Activated naive CD8-positive, alpha-beta T cell (primary cell): ENCODE measurements at regions not wholly inside any gene's neighbourhood (a gene's known extent, or its start where the extent isn't known, plus 50 kb on each side); places are given as distances from the start of the nearest gene placed in this dataset.

Source experiments
- H3K27ac Mint-ChIP-seq: one replicate; pipeline ENCODE4 v1.8.0; 2021; ENCODE audit warnings: mixed read lengths
- H3K27me3 Mint-ChIP-seq: one replicate; pipeline ENCODE4 v1.8.0; 2021; ENCODE audit warnings: mixed read lengths
- H3K36me3 Mint-ChIP-seq: one replicate; pipeline ENCODE4 v1.8.0; 2021; ENCODE audit warnings: mixed read lengths
- H3K4me1 Mint-ChIP-seq: one replicate; pipeline ENCODE4 v1.8.0; 2021; ENCODE audit warnings: low read depth, mixed read lengths
- H3K4me3 Mint-ChIP-seq: one replicate; pipeline ENCODE4 v1.8.0; 2021; ENCODE audit warnings: mild to moderate bottlenecking, mixed read lengths
- H3K9me3 Mint-ChIP-seq: one replicate; pipeline ENCODE4 v1.8.0; 2021; ENCODE audit warnings: low read depth, mixed read lengths

DNA sequence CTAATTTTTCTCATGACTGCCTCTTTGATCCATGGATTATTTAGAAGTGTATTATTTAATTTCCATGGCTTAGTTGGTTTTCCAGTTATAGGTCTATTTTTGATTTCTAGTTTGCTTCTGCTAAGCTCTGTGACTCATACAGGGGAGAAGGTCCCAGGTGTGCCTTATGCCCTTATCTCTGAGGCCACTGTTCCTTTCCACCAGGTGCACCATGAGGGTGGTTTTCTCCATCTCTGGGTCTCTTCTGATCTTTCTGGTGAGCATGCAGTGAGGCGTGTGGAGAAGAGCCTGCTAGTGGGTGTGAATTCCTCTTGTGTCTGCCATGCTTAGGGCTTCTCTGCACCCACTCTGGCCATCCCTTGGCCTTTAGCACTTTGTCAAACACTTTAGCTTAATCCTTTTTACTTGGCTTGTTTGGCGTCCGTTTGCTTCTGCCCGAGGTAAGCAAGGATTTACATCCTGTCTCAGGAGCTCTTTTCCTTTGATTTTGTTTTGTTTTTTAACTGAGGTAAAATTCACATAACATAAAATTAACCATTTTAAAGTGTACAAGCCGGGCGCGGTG lies 129.8 kb upstream of the ARL4C start:
- Mint-ChIP-seq H3K9me3 (no peaks in the 10 kb centered on the region), H3K4me1 (no peaks in the 10 kb centered on the region), H3K36me3 (no peaks in the 10 kb centered on the region), H3K27ac (no peak overlapping the region), H3K4me3 (no peak overlapping the region), H3K27me3 (peaks cover 4% of the 10 kb centered on the region)

DNA sequence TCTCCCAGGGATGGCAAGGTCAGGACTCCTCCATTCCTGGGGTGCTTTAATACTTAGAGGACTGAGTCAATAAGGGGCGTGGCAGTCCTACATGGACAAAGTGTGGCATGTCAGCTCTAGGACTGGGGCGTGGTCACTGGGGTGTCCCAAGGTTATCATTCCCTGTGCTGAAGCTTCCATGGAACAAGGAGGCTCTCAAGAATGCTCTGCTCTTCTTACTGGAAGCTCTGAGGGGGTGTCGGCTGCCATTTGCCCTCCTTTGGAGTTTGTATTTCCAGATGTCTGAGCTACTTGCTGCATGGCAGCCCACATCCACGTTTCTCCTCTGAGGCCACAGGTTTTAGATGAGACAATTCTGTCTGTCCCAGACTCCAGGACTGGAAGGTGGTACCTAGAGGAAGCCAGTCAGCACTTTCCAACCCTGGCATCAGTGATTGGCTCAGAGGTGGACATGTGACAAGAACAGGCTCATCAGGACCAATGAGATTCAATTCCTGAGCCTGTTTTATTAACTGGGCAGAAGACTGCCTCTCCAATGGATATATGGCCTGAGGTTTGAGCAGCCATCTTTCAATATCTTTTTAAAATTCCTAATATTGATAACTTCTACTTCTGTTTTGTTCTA lies 128.9 kb upstream of the ARL4C start:
- Mint-ChIP-seq H3K9me3 (no peaks in the 10 kb centered on the region), H3K4me3 (no peak overlapping the region), H3K36me3 (no peaks in the 10 kb centered on the region), H3K4me1 (no peaks in the 10 kb centered on the region), H3K27ac (no peak overlapping the region), H3K27me3 (peaks cover 4% of the 10 kb centered on the region)

DNA sequence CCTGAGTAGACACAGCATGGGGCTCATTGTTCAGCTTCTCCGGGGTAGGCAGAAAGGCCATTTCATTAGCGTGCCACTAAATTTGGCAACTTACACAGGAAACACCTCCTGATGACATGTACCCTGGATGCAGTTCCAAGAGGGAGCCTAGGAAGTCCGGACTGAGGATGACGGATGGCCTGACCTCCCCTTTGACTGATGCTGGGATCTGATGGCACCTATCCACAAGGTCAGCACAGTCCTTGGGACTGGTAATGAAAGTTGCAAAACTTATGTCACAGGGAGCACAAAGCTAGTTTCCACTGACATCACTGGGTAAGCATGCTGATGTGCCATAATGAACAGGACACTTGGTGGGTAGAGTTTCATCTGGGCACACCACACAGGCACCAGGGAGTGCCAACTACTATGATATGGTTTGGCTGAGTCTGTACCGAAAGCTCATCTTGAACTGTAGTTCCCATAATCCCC lies 126.7 kb upstream of the ARL4C start:
- Mint-ChIP-seq H3K27me3 (peaks cover 2% of the 10 kb centered on the region), H3K9me3 (no peaks in the 10 kb centered on the region), H3K4me3 (no peak overlapping the region)

DNA sequence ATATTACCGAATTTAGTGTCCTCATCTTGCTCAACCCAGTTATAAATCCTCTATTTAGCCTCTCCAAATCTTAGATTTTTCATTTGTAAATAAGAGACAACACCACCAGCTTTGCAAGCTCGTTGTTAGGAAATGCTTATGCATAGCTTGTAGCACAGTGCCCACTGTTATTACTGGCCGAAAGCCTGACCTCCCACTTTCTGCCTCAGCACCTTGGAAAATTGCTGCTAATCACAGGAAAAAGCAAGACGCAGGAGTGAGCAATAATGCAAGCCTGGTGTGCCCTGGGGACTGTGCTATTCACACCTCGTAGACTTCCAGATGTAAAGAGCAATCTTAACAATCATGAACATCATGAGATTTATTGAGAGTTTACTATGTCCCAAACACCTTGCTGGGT lies 124.2 kb upstream of the ARL4C start:
- Mint-ChIP-seq H3K4me3 (no peak overlapping the region), H3K27me3 (no peaks in the 10 kb centered on the region), H3K9me3 (no peaks in the 10 kb centered on the region), H3K36me3 (no peaks in the 10 kb centered on the region), H3K27ac (no peak overlapping the region), H3K4me1 (peaks cover 11% of the 10 kb centered on the region)

More for the DNA sequence above, 126.7 kb upstream of the ARL4C start:
- no peak overlapping the region for H3K27ac Mint-ChIP-seq
- H3K4me1 Mint-ChIP-seq, result peaks cover 11% of the 10 kb centered on the region
- H3K36me3 Mint-ChIP-seq, result no peaks in the 10 kb centered on the region

DNA sequence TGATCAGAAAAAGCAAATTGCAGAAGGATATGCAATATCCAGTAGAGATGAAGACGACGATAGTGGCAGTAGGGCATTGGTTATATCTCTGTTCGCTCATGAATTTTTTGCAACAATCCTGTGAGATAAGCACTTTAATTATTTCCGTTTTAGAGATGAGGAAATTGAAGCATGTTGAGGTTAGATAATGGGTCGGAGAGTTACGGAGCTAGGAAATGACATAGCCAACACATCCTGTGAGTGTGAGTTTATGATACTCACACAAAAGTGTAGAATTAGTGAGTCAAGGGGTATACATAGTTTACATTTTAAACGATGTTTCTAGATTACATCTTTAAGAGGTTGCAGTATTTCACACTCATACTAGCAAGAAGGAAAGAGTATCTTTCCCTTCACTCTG lies 123.1 kb upstream of the ARL4C start:
- Mint-ChIP-seq H3K9me3 (no peaks in the 10 kb centered on the region), H3K36me3 (no peaks in the 10 kb centered on the region), H3K27ac (no peak overlapping the region), H3K27me3 (no peaks in the 10 kb centered on the region), H3K4me1 (peaks cover 11% of the 10 kb centered on the region), H3K4me3 (no peak overlapping the region)

DNA sequence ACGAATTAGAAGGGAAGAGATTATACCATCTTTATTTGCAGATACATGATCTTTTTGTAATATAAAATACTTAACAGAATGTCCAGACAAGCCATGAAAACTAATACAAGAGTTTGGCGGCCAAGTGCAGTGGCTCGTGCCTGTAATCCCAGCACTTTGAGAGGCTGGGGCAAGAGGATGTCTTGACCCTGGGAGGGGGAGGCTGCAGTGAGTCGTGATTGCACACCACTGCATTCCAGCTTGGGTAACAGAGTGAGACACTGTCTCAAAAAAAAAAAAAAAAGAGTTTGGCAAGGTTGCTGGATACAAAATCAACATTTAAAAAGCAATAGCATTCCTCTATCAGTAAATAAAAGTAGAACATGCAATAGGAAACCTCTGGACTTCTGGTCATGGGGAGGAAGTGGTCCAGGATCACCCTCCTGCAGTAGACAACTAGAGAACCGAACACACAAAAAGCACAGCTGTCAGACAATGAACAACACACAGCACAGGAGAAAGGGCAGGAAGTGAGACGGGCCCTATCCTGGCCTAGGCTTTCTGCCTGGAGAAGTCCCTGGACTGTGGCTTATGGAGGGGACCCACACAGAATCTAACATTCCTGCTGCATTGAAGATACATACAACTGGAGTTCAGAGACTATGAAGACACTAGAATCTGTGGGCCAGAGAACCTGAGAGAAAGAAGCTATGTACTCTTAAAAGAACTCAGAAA lies 118.9 kb upstream of the ARL4C start:
- peaks cover 11% of the 10 kb centered on the region for H3K4me1 Mint-ChIP-seq
- H3K9me3 Mint-ChIP-seq, result peaks cover 8% of the 10 kb centered on the region
- peaks cover 2% of the 10 kb centered on the region for H3K36me3 Mint-ChIP-seq
- H3K4me3 Mint-ChIP-seq, result no peak overlapping the region
- H3K27ac Mint-ChIP-seq, result no peak overlapping the region
- H3K27me3 Mint-ChIP-seq, result peaks cover 4% of the 10 kb centered on the region

DNA sequence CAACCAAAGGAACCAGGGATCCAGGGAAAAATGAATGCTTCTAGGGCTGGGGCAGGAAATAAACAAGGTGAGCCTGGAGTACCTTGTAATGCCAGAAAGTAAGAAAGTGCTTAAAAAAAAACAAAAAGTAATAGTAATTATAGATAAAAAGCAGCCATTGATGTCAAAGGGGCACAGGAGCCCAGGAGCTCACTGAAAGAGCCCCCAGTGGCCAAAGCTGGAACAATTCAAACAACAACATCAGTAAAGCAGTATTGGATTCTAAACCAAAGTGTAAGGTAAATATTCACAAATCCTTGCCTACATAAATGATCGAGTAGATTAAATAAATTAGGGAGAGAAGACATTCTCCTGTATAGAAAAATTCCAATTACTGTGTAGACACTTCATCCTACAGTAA lies 114.3 kb upstream of the ARL4C start:
- Mint-ChIP-seq H3K9me3 (peaks cover 8% of the 10 kb centered on the region), H3K36me3 (peaks cover 2% of the 10 kb centered on the region), H3K27ac (no peak overlapping the region), H3K4me1 (no peaks in the 10 kb centered on the region), H3K27me3 (peaks cover 10% of the 10 kb centered on the region), H3K4me3 (no peak overlapping the region)

DNA sequence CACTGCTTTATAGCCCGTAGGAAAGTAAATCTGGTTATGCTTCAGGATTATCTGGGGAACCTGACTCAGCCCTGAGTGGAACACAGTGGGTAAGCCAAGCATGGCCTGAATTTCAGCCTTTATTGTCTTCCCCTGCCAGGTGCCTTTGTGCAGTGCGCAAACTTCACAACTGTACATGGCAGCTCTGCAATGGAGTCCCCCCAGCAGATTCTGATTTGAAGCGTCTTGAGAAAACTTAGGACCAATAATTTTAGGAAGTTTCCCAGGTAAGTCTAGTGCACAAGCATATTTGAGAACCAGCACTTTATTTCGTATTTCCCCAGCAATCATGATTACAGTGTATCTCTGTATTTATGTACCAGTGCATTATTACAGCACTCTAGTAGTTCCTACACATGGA lies 112.1 kb upstream of the ARL4C start:
- no peak overlapping the region for H3K27ac Mint-ChIP-seq
- H3K27me3 Mint-ChIP-seq, result peaks cover 14% of the 10 kb centered on the region
- H3K4me3 Mint-ChIP-seq, result no peak overlapping the region
- peaks cover 2% of the 10 kb centered on the region for H3K36me3 Mint-ChIP-seq
- peaks cover 8% of the 10 kb centered on the region for H3K9me3 Mint-ChIP-seq
- H3K4me1 Mint-ChIP-seq, result no peaks in the 10 kb centered on the region

DNA sequence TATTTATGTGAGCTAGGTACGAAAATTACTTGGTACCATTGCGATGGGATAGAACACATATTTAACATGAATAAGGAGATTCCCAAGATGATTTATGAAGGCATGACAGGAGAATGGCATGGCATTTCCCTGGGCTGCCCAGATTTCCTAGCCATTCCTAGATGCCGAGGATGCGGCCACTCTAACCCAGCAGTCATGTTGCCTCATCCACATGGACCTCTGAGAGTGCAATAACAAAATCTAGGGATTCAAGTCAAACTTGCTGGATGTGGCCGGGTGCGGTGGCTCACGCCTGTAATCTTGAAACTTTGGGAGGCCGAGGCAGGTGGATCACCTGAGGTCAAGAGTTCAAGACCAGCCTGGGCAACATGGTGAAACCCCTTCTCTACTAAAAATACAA lies 110.8 kb upstream of the ARL4C start:
- peaks cover 8% of the 10 kb centered on the region for H3K9me3 Mint-ChIP-seq
- no peaks in the 10 kb centered on the region for H3K4me1 Mint-ChIP-seq
- peaks cover 2% of the 10 kb centered on the region for H3K36me3 Mint-ChIP-seq
- no peak overlapping the region for H3K27ac Mint-ChIP-seq
- H3K27me3 Mint-ChIP-seq, result peaks cover 14% of the 10 kb centered on the region
- H3K4me3 Mint-ChIP-seq, result no peak overlapping the region

DNA sequence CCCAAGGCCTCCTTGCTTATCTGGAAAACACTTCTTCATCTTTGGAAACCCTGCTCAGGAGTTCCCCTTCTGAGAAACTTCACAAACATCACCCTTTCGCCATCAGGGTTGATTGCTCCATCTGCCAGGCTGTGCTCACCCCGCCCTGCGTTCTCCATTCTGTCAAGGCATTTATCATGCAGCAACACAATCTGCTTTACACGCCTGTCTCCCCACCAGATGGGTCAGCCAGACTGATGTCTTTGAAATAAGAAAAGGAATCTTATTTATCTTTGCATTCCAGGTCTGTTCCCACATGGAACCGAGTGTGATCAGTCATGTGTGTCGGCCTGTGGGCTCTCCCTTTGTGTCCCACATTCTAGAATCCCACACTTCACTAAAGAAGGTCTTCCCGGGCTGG lies 110.0 kb upstream of the ARL4C start:
- no peaks in the 10 kb centered on the region for H3K4me1 Mint-ChIP-seq
- no peak overlapping the region for H3K27ac Mint-ChIP-seq
- no peak overlapping the region for H3K4me3 Mint-ChIP-seq
- peaks cover under 1% of the 10 kb centered on the region for H3K36me3 Mint-ChIP-seq
- H3K27me3 Mint-ChIP-seq, result peaks cover 14% of the 10 kb centered on the region
- H3K9me3 Mint-ChIP-seq, result peaks cover 1% of the 10 kb centered on the region

DNA sequence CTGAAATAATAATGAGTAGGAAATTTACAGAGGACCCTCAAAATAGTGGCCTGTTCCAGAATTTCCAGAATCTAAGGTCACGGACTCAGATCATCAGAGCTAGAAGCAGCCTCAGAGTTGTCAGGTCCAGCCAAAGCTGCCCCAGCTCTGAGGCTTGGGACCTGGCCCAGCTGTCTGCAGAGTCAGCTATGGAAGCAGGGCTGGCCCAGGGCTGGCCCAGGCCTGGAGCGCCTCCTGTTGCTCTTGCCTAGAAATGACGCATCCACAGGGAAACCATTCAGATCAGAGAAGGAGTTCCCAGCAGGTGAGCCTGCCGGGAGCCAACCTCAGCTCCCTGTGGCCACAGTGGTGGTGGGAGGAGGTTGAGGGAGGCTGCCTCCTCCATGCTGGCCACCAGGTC lies 106.7 kb upstream of the ARL4C start:
- no peak overlapping the region for H3K4me3 Mint-ChIP-seq
- no peaks in the 10 kb centered on the region for H3K36me3 Mint-ChIP-seq
- no peaks in the 10 kb centered on the region for H3K9me3 Mint-ChIP-seq
- no peak overlapping the region for H3K27ac Mint-ChIP-seq
- H3K27me3 Mint-ChIP-seq, result peaks cover 10% of the 10 kb centered on the region
- no peaks in the 10 kb centered on the region for H3K4me1 Mint-ChIP-seq

DNA sequence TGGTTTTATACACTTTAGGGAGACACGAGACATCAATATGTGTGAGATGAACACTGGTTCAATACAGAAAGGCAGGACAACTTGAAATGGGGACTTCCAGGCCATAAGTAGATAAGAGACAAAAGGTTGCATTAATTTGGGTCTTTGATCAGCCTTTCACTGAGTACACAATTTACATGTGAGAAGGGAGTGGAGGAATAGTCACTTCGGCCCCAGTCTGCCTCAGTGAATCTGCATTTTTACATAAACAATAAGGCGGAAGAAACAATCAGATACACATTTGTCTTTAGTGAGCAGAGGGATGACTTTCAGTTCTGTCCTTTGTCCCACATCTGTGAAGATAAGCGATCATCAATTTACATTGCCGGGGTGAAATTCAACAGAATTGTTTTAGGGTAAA lies 104.3 kb upstream of the ARL4C start:
- H3K27ac Mint-ChIP-seq, result no peak overlapping the region
- H3K36me3 Mint-ChIP-seq, result no peaks in the 10 kb centered on the region
- no peak overlapping the region for H3K4me3 Mint-ChIP-seq
- no peaks in the 10 kb centered on the region for H3K4me1 Mint-ChIP-seq
- peaks cover 6% of the 10 kb centered on the region for H3K27me3 Mint-ChIP-seq
- H3K9me3 Mint-ChIP-seq, result no peaks in the 10 kb centered on the region

DNA sequence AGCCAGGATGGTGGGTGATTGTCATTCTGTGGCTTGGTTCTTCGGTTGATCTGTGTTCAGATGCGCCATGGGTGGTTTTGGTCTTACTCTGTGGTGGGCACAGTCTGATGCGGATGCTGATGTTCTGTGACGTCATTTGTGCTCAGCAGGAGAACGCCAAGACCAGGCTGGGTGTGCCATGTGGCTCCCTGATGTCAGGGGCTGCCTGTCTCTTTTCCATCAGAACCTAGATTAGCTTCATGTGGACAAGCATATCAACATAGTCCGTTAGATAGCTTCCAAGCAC lies 100.6 kb upstream of the ARL4C start:
- Mint-ChIP-seq H3K4me3 (no peak overlapping the region), H3K27ac (no peak overlapping the region), H3K36me3 (no peaks in the 10 kb centered on the region), H3K9me3 (no peaks in the 10 kb centered on the region), H3K27me3 (peaks cover 2% of the 10 kb centered on the region), H3K4me1 (no peaks in the 10 kb centered on the region)

DNA sequence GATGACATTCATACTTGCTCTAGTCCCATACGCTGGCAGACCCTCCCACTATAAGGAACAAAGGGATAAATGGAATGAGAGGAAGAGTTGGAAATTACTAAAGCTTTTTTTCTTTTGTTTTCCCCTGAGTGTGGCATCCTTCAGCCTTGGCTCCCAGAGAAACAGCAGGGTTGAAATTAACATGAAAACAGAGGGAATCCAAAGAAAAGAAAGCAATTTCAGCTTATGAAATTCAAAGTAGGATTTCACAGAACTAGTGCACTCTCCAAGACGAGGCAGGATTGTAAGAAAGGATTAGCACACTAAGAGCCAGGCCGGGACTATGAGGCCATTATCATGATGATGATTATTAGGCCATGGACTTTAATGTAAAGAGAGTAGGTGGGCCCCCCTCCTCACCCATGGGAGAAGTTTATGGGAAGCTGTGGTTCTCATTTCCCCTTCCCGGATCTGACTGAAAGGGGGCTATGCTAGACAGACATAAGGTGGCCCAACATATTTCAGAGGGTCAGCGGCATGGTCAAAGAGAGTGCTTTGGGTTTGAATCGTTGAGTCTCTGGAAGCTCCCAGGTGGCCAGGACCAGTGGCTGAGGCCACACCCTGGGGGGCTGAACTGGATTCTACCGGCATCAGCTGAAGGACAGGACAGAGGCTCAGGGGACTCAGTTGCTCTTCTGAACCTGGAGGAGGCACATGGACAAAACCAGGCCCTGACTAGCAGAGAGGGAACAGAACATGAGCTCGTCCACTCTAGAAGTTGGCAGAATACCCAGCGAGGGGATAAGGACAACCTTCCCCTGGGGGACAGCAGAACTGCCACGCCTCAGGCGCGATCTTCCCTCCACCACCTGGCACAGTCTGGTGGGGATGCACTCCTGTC lies 100.1 kb upstream of the ARL4C start:
- H3K27ac Mint-ChIP-seq, result no peak overlapping the region

DNA sequence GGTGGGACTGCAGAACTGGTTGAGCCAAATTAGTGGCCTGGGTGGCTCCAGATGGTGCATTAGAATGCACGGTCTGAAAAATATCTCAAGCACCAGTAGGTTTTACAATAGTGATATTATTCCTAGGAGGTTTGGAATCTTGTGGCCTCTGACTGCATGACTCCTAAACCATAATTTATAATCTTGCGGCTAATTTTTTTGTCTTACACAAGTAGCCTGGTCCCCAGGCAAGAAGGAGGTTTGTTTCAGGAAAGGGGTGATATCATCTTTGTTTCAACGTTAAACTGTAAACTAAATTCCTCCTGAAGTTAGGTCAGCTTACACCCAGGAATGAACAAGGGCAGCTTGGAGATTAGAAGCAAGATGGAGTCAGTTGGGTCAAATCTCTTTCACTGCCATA lies 98.9 kb upstream of the ARL4C start:
- Mint-ChIP-seq H3K4me1 (no peaks in the 10 kb centered on the region), H3K9me3 (no peaks in the 10 kb centered on the region), H3K36me3 (no peaks in the 10 kb centered on the region), H3K27me3 (peaks cover 2% of the 10 kb centered on the region), H3K27ac (no peak overlapping the region), H3K4me3 (no peak overlapping the region)

More for the DNA sequence above, 100.1 kb upstream of the ARL4C start:
- no peaks in the 10 kb centered on the region for H3K36me3 Mint-ChIP-seq
- peaks cover 2% of the 10 kb centered on the region for H3K27me3 Mint-ChIP-seq
- no peak overlapping the region for H3K4me3 Mint-ChIP-seq
- no peaks in the 10 kb centered on the region for H3K4me1 Mint-ChIP-seq
- H3K9me3 Mint-ChIP-seq, result no peaks in the 10 kb centered on the region
